Limb (tissue), 2 donors: ENCODE measurements at regions not wholly inside any gene's neighbourhood (a gene's known extent, or its start where the extent isn't known, plus 50 kb on each side); places are given as distances from the start of the nearest gene placed in this dataset.

Source experiments
- DNase-seq, 2 donors: peaks; one replicate each; pipeline ENCODE4 v3.0.0-alpha.2; 2016; ENCODE audit errors: extremely low spot score in 2 of 2

DNA sequence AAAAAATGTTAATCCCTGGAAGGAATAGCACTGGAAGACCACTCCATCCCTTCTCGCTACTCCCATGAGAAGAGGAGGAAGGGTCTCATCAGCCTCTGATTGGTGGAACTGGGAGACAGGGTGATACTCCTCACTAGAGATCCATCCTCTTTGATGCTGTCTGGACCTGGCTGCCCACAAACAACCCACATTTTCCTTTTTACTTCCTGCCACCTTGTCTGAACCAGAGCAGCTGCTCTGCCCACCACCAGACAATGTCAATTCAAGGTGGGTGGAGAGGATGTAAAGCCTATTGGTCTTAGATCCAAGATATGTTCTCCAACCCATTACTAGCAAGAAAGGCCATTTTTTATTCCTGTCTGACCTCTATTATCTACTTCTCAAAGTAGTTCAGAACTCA lies 246.9 kb upstream of the TANK start:
- DNase-seq, result no peak

DNA sequence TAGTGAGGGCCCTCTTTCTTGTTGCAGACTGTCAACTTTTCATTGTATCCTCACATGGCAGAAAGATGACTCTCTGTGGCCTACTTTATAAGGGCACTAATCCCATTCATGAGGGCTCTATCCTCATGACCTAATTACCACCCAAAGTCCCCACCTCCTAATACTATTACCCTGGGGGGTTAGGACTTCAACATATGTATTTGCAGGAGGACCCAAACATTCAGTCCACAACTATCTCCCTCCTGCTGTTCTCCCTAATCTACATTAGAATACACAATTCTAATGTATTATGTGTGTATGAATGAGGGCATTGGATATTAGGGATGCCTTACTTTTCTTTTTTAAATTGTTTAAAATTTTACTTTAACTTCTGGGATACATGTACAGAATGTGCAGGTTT lies 246.0 kb upstream of the TANK start:
- no peak for DNase-seq

DNA sequence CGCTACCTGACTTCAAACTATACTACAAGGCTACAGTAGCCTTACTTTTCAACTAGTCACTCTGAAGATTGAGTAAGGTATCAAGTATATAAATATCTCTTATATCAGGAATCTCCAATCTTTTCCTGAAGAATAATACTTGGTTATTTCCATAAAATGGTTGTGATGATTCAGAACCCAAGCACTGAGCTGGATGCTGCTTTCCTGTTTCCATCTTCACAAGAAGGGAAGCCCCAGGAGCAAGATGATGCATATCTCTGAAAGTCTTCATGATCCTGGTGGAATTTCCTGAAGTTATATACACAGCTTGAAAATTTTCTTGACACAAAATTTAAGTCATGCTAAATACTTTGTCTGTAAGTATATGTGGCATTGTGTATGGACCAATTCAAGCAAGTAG lies 243.9 kb upstream of the TANK start:
- no peak for DNase-seq

DNA sequence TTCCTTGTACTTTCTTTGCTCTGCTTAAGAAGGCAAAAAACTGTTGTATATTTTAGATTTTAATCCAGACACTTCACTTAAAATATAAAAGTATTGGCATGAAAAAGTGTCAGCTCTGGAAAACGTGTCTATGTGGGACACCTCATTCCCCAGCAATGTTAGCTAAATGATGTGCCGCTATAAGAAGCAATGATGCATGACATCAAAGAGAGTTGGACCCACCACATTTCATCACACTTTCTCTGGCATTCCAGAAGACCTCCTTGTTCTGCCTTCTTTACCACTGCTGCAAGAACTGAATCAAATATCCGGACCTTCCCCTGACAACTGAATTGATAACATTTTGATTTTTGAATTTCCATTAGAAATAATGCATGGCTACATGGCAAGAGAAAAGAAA lies 242.4 kb upstream of the TANK start:
- no peak for DNase-seq

- no peak for DNase-seq
Measured at GRCh38 chr2:160918258-160918657, 242.0 kb upstream of the TANK start.

GRCh38 chr2:160918906-160919503 lies 241.2 kb upstream of the TANK start:
- no peak for DNase-seq

DNA sequence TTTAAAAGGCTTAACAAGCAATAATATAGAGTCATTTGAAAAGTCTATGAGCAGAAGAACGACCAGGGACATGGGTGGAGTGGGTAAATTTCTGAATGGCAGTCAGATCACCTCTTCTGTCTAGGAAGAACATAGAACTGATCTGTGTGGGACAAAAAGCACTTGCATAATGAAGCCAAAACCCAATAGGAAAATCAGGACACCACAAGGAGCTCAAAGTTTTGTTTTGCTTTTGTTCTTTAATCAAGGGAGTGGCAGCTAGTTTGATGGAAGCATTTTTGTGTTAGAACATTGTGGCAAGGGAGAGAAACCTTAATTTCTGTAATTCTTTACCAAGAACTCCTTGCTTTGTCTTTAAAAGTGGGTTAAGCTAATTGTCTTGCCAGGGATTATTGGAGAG lies 240.2 kb upstream of the TANK start:
- DNase-seq, result no peak

DNA sequence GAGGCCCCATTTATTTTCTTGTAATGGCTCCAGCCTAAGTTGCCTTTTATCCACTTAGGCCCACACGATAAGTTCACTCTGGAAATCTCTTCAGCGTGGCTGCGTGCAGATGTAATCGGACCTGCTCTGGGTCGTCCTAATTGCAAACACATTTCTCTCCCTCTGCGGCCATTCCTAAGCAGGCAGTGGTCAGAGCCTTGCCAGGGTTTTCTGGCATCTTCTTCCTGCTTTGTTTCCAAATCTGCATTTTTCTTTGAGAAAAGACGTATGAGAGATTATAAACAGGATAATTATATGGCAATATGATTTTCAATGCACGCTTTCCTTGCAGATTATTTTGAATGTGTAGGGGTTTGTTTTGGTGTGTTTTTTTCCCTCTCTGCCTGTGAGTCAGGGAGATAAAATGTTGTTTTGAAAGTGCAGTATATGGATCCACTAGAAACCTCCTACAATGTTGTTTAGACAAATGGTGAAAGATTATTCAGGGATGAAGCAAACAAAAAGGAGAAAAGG lies 239.4 kb upstream of the TANK start:
- DNase-seq, result peak; percentile 59 to 88

DNA sequence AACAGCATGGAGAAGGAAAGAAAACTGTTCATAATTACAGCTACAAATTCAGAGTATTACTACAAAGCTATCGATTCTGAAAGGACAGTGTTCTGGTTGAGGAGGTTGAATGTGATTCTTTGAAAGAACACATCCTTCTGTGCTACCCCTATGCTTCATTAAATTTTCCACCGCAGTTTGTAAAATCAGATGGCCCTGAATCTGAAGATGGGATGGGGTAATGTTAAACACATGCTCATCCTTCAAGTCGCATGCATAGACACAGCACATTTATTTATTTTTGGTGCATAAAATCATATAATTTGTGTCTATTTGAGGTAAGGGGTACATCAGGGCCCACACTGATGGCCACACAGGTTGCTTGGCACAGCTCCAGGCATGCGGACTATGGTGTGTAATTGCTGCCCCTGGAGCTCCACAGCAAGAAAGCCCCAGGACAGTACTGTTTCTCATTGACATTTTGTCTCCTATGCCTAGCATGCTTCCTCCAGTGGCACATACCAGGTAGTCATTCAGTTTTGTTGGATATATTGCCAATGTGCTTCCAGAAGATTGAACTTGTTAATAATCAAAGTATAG lies 238.8 kb upstream of the TANK start:
- DNase-seq, result no peak

DNA sequence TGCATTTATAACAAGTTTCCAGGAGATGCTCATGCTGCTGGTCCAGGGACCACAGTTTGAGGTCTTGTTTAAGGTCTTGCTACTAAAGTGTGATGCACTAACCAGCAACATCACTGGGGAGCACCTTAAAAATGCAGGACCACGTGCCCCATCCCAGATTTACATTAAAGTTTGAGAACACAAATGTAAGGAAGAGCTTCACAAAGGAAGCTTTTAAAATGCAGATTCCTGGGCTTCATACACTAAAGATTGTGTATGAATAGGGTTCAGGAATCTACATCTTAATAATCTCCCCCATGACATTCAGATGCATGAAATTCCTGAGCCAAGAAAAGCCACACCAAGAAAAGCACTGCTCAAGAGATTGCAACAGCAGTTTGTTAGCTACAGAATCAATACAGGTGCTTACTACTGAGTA lies 235.3 kb upstream of the TANK start:
- no peak for DNase-seq

GRCh38 chr2:160925956-160926355 lies 234.3 kb upstream of the TANK start:
- DNase-seq, result no peak

DNA sequence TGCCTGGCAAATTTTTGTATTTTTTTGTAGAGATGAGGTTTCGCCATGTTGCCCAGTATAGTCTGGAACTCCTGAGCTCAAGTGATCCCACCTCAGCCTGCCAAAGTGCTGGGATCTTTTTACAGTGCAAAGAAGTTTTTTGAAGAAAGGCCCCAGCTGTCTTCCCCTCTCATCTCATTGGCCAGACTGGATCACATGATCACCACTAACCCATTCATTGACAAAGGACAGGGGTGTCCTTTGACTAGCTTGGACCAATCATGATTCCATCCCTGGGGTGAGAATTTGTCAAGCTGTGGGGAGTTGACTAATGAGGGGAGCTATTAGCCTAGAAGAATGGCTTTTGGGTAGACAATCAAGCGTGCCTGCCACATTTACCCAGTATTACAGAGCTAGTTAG lies 232.9 kb upstream of the TANK start:
- no peak for DNase-seq

DNA sequence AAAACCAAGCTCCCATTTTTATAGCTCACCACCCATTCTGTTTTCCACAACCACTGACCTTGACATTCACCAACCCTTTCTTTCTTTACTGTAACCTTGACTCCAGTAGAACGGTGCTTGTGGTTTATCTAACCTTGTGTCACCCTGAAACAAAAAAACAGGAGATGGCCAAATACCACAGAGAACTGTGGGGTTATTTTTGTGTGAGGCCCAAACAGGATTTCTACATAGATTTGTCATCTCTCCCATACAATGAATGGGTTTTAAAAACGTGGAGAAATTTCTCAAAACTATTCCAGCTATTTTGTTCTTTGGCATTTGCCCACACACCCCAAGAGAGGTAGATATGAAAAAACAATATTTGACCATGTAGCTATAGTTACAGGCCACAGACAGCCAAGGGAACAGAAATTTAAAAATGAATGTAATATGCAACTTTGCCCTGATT lies 231.3 kb upstream of the TANK start:
- no peak for DNase-seq

DNA sequence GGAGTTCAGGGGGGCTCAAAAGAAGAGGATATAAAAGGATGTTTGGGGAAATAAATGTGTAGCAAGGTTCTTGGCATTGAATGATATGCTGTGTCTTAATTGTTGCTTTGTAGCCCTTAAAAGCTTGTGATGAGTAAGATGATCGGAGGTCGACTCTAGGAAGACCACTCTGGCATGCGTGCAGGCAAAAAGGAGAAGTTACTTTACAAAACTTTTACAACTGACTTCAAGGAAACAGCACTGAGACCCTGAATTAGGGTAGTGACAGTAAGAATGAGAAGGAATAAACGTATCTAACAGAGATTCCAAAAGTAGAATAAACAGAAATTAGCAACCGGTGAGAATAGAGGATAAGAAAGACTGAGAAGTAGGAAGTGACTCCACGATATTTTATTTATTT lies 228.7 kb upstream of the TANK start:
- DNase-seq, result no peak

- DNase-seq, result no peak
Measured at GRCh38 chr2:160932960-160933359, 227.3 kb upstream of the TANK start.

DNA sequence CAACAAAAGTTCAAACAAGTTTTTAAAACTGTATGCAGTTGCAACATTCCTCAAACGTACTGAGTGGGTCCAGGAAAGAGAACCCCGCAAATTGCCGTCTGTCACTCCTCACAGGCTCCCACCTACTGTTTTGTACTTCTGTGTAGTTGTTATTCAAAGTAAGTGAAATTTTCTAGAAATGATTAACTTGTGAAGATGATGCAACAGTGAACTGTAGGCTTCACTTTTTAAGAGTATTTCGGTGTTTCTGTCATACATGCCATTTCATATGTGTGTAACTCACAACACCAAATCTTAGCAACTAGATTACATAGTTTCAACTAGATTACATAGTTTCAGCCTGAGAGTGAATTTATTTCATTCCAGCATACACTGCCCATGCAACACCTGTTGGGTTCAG lies 226.0 kb upstream of the TANK start:
- DNase-seq, result no peak

GRCh38 chr2:160934991-160935390 lies 225.2 kb upstream of the TANK start:
- DNase-seq, result no peak

DNA sequence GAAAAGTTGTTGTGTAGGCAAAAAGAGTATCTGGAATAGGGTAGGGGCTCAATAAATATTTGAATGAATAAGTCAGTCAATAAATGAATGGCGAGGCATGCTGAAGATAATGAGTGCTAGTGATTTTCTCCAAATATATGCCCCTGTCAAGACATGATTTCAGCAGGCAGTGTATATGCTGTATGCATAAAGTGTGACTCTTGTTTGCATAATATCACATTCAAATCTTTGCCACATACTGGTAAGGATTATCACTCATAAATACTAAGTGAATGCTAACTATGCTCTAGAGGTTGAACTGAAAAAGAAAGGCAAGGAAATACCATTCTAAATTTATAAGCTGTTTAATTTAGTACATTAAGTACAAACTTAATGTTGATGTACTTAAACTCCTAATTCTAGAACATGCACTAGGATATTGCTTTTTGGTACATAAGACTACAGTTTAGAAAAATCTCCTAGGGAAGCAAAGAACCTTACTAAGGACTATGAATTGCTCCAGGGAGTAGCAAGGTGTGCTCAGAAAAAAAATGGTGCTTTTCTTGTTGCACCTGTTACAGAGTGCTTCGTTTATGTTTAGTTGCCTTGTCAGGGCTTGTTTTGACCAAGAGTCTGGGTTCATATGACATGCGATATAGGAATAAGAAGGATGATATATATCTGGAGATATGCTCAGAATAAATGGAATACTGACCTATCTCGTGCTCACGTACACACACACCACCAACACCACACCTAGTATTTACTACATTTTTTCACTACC lies 224.0 kb upstream of the TANK start:
- no peak for DNase-seq

- DNase-seq, result no peak
Measured at GRCh38 chr2:160940271-160940670, 220.0 kb upstream of the TANK start.

DNA sequence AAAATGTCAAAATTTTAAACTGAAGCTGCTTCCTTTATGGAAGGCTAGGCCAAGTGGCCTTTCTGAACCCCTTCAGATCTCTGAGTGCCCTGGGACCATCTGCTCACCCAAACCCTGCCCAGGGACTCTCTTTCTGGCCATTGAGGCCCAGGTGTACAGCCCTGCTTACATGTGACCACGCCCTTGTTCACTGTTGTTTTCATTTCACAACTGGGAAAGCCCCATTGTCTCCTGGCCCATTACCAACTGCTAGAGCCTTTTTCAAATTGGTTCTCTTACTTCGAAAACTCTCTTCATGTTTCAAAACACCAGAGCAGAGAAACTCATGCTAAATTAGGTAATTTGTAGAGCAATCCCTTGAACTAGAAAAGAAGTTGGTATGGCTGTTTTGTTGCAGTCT lies 219.5 kb upstream of the TANK start:
- DNase-seq, result no peak

GRCh38 chr2:160941290-160941846 lies 218.9 kb upstream of the TANK start:
- no peak for DNase-seq

- no peak for DNase-seq
Measured at GRCh38 chr2:160942476-160943142, 217.6 kb upstream of the TANK start.
